ENCODE measurements at regions not wholly inside any gene's neighbourhood (a gene's known extent, or its start where the extent isn't known, plus 50 kb on each side); places are given as distances from the start of the nearest gene placed in this dataset.

- TF ChIP-seq CTCF (IDR thresholded peaks at IDR 0.05) = no peak
- DNase-seq (no peak), ATAC-seq (no peak)
- no peaks in the 10 kb centered on the region for H3K4me1 Mint-ChIP-seq (ENCODE audit: low read depth)
- CTCF ChIA-PET = no interaction called here
- no peaks in the 10 kb centered on the region for H3K9me3 Mint-ChIP-seq
- no peaks in the 10 kb centered on the region for H3K27me3 Mint-ChIP-seq
- no peaks in the 10 kb centered on the region for H3K36me3 Mint-ChIP-seq (ENCODE audit: low read depth)
- H3K27ac Mint-ChIP-seq = no peak overlapping the region
- no peak overlapping the region for H3K4me3 Mint-ChIP-seq
- intact Hi-C loops (cut with micrococcal nuclease) = no loop called here
- POLR2A ChIA-PET = no interaction called here
Measured at GRCh38 chr1:216898801-216899200, 175.6 kb upstream of the ESRRG start.

DNA sequence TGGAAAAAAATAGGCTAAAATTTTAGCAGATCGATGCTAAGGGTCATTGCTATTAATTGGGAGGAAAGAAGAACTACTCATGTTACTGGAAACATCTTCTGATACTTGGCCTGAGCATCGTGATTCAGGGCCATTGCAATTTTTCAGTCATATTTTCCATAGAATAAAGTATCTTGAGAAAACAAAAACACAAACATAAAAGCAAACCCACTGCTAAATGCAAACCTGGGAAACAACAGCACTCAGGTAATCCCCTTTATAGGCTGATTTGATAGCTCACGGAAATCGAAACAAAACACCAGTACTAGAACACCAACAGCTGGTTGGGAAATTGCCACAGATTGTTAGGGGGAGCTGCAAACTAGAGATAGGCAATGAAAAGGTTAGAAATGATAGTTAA, 172.9 kb upstream of the ESRRG start:
- Mint-ChIP-seq H3K36me3 (ENCODE audit: low read depth) (no peaks in the 10 kb centered on the region), H3K27ac (no peak overlapping the region), H3K4me1 (ENCODE audit: low read depth) (no peaks in the 10 kb centered on the region), H3K4me3 (no peak overlapping the region), H3K27me3 (no peaks in the 10 kb centered on the region), H3K9me3 (no peaks in the 10 kb centered on the region)
- ChIA-PET CTCF (no interaction called here), POLR2A (no interaction called here)
- intact Hi-C loops (cut with micrococcal nuclease) = no loop called here
- no peak for TF ChIP-seq CTCF (IDR thresholded peaks at IDR 0.05)
- DNase-seq (no peak), ATAC-seq (no peak)

DNA sequence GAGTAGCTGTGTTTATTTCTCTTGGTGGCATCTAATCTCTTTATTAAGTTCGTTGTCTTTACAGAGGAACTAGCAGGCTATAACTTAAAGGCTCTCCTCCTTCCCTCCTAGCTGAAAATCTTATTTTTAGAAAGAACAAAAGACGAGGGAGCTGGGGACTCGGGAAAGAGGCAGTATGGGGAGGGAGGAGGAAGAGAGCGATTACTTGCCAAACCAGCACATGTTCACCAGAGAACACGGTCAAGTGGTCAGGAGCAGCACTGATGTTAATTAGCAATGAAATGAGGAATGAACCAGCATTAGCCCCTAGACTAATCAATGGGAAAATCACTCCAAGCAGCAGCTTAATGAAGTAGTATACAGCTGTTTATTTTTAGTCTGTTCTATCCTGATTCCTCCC, 171.3 kb upstream of the ESRRG start:
- CTCF ChIA-PET = no interaction called here
- Mint-ChIP-seq H3K27ac (no peak overlapping the region), H3K9me3 (no peaks in the 10 kb centered on the region), H3K27me3 (no peaks in the 10 kb centered on the region), H3K4me3 (no peak overlapping the region), H3K36me3 (ENCODE audit: low read depth) (no peaks in the 10 kb centered on the region), H3K4me1 (ENCODE audit: low read depth) (no peaks in the 10 kb centered on the region)
- DNase-seq (no peak), ATAC-seq (no peak)
- POLR2A ChIA-PET = no interaction called here
- intact Hi-C loops (cut with micrococcal nuclease) = no loop called here
- no peak for TF ChIP-seq CTCF (IDR thresholded peaks at IDR 0.05)

GRCh38 chr1:216892581-216893160, 169.4 kb upstream of the ESRRG start:
- ChIA-PET CTCF (no interaction called here), POLR2A (no interaction called here)
- no peaks in the 10 kb centered on the region for H3K27me3 Mint-ChIP-seq
- no peak overlapping the region for H3K27ac Mint-ChIP-seq
- no peak overlapping the region for H3K4me3 Mint-ChIP-seq
- intact Hi-C loops (cut with micrococcal nuclease) = no loop called here
- H3K4me1 Mint-ChIP-seq (ENCODE audit: low read depth) = no peaks in the 10 kb centered on the region
- TF ChIP-seq CTCF (IDR thresholded peaks at IDR 0.05) = no peak
- no peaks in the 10 kb centered on the region for H3K9me3 Mint-ChIP-seq
- ATAC-seq (no peak), DNase-seq (no peak)
- no peaks in the 10 kb centered on the region for H3K36me3 Mint-ChIP-seq (ENCODE audit: low read depth)

DNA sequence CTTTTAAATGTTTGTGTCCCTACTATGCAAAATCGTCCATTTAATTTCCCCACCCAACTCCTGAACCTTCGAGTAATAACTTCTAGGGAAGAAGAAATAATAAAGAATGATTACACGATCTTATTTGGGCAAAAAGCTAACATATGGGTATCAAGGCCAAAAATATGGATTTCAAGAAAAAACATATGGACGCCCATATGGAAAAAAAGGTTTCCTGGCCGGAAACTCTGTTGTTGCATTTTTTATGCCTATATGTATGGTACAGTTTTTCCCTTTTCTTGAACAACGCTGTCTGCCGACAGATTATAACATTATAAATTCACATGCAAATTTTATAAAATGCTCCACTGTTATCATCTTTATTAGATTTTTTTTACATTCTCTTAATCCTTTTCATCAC, 167.6 kb upstream of the ESRRG start:
- CTCF ChIA-PET = no interaction called here
- no peaks in the 10 kb centered on the region for H3K27me3 Mint-ChIP-seq
- no peaks in the 10 kb centered on the region for H3K36me3 Mint-ChIP-seq (ENCODE audit: low read depth)
- DNase-seq = no peak
- no peak overlapping the region for H3K27ac Mint-ChIP-seq
- no peak overlapping the region for H3K4me3 Mint-ChIP-seq
- H3K4me1 Mint-ChIP-seq (ENCODE audit: low read depth) = no peaks in the 10 kb centered on the region
- intact Hi-C loops (cut with micrococcal nuclease) = no loop called here
- TF ChIP-seq CTCF (IDR thresholded peaks at IDR 0.05) = no peak
- POLR2A ChIA-PET = no interaction called here
- H3K9me3 Mint-ChIP-seq = no peaks in the 10 kb centered on the region
- no peak for ATAC-seq
